Central memory CD4-positive, alpha-beta T cell (primary cell): ENCODE measurements at regions not wholly inside any gene's neighbourhood (a gene's known extent, or its start where the extent isn't known, plus 50 kb on each side); places are given as distances from the start of the nearest gene placed in this dataset.
"Not testable (repeated sequence)": the region's sequence is repeated elsewhere in the genome, so short reads cannot be mapped to it uniquely, and the experiment has no call there.

Source experiments
- DNase-seq: peaks from one replicate; pipeline ENCODE4 v3.0.0; 2022

DNA sequence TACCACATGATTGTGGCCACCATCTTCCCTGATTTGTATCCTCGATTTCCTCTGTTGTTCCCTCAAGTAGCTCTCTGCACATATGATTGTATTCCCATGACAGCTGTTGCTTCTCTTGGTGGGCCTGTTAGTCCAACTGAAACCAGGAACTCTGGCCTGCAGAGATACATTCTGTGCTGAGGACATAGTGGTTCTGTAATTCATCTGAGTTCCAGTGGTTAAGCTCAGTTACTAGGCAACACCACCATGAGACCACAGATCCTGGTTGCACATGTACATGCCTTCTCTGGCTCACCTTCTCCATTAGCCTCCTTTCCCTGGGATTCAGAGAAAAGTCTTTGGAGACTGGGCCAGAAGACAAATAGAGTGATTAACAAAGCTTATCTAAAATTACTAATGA lies 172.1 kb upstream of the SLC7A11 start:
- DNase-seq = no peak

DNA sequence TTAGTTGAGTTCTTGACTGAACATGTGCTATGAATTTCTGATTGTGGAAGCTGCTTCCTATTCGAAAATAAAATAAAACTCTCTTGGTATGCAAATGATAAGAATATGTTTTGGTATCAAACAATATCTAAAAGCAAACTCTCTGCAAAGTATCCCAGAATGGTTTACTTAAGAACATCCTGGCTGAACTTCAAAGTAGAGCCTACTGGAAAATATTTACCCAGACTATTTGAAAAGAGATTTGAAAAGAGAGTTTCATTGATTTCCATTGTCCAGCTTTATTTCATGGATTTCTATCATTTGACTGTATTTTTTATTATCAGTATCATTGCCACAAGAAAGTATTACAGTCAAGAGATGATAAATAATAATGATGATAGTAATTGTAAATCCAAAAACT lies 171.1 kb upstream of the SLC7A11 start:
- no peak for DNase-seq

DNA sequence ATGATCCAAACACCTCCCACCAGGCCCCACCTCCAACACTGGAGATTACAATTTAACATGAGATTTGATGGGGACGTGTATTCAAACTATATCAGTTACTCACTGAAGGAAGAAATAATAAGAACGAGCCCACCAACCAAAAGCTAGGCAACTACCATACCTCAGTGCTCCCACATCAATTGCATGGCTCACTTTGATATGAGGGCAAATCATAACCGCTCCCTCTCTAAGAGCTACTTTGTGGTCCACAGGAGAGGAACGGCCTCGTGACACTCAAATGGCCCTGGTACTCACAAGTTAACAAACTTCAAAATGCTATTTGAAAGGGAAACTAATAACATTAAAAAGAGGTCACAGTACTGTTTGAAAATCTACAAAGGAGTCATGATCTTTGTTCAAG lies 170.7 kb upstream of the SLC7A11 start:
- DNase-seq = no peak

DNA sequence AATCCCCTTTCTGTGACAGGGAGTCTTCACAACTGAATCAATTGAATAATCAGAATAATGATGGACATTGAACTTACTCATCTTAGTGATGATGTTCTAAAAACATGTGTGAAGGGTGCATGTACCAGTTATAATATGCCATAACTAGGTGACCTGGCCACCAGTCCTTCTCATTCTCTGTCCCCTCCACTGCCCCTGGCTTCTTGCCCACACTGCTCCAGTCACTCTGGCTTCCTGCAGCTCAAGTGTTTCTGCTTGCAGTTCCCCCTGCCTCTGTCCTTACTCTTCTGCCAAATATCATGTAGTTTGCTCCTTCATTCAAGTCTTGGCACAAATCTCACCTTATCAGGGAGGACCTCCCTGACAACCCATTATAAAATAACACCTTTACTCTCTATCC lies 168.1 kb upstream of the SLC7A11 start:
- no peak for DNase-seq

DNA sequence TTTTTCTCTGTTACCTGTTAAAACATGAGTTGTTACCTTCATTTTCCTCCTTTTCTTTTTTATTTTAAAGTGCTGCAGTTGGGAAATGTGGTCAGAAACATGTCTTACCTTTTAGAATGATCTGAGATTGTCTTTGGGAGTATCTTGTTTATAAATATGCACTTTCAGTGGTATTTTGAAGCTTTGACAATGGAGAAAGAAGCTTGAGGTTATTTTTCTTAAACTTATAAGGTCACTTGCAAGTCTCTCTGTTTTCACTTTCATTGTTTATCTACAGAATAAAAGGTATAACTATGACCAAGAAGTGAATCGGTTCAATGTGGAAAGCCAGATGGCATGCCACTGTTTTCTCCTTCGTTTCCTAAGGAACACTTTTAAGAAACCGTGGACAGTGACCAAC lies 167.5 kb upstream of the SLC7A11 start:
- no peak for DNase-seq

DNA sequence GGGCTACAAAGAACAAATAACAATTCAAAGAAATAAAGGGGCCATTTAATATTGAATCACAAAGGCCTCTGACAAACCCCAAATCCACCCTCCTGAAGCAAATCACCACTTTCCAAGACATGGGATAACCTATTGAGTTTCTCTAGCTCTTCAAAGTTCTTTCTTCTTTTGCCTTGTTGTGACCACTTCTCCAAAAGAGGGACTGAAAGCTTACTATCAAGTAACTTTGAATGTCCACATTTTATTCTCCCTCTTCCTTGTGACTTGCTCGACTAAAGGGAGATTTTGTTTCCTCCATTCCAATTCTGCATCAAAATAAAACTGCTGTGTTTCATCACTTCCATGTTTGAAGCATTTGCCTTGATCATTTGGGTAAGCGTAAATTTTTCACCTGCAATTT lies 166.6 kb upstream of the SLC7A11 start:
- no peak for DNase-seq

DNA sequence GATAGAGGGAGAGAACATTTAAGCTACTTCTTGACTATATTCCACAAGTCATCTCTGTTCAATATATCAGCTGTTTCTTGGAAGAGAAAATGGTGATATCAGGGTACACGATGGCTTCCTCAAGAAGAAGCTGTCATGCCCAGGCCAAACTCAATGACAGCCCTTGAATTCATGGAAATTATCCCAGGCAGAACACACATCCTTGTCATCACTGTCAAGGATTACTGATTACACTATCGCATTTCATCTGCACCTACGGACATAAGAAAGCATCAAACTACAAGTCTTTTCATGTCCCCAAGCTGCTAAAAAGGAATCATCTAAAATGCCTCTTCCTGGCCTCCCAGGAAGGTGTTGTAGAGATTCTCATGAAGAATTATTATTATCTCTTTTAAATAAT lies 165.2 kb upstream of the SLC7A11 start:
- no peak for DNase-seq

DNA sequence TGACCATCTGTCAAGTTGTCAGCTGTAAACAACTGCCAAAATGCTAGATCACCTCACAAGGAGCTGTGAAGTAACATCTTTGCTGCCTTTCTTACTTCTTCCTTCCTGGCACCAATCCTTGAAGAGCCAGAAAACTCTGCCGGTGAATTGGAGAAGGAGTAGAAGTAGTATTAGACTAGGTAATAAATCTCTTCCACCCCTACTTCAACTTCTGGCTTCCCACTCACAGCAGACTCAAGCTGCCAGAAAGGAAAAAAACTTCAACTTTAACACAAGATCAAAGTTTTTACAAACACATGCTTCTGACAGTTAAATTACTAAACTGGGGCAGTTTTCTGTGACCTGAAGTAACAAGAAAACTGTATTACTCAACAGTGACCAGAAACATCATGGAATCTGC lies 164.7 kb upstream of the SLC7A11 start:
- no peak for DNase-seq

DNA sequence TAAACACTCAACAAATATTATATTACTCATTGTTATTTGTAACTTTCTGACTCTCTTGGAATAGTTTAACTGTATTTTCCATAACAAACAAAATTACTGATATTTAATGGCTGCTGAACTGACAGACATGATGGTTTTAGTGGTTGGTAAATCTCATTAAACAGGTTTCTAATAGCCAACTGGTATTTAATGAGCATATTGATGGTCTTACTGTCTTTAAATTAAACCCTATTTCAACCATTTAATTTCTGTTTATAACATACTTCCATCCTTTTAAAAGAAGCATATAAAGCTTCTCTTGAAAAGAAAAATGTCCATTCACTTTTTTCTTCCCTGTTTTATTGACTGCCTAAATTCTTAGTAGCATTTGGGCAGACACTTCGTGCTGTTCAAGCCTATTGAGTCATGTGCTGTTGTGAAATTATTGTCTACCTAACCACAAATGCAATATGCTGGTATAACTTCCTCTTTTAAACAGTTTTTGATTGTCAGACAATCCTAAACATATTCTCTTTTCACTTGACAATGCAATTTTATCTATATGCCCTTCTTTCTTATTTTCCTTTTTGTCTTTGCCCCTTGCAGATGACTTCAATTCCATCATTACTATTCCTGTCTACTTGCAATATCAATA lies 163.9 kb upstream of the SLC7A11 start:
- no peak for DNase-seq

DNA sequence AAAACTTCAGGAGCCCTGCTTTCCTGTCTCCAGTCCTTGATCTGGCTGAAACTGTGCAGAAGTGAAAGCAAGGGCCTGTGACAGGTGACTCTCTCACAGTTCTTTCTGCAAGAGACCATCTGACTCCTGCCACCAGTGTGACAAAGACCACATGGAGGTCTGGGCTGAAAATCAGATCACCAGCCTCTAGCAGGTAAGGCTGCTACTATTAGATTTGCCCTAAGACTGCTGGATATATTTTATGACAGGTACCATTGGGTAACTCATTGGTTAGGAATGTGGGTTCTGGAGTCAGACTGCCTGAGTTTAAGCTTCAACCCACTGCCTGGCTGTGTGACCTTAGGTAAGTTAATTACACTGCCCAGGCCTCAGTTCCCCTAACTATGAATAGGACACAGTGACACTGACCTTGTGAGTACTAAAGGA lies 163.3 kb upstream of the SLC7A11 start:
- DNase-seq = no peak

DNA sequence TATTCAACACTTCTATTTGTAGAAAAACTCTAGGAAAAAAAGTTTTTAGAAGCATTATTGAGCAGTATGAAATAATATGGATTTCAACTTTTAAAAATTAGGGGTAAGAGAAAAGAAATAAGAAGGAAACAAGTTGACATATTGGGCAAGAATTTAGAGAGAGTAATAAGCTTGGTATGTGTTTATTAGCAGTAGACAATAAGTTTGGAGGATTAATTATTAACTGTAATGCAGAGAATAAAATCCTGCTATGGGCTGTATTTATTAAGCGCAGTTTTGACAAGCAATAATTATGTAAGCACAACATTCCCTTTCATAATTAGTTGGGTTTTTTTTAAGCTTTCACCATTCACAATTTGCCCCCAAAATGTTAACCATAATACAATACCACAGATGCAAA lies 162.7 kb upstream of the SLC7A11 start:
- DNase-seq = no peak

DNA sequence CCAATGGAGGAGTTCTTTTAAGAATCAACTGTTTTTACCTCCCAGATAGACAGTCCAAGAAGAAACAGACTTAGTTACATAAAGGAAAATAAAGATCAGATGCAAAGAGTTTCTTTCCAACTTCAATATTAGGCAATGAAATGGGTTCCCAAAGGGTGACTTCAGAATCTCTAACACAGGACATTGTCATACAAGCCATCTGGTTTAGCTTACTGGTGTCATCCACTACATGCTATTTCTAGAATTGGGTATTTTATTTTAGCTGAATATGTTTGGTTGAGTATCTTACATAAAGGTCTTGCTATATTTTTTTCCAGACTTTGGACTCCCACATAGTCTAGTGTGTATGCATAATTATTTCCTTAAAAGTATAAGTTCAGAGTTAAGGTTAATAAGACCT lies 162.1 kb upstream of the SLC7A11 start:
- no peak for DNase-seq

DNA sequence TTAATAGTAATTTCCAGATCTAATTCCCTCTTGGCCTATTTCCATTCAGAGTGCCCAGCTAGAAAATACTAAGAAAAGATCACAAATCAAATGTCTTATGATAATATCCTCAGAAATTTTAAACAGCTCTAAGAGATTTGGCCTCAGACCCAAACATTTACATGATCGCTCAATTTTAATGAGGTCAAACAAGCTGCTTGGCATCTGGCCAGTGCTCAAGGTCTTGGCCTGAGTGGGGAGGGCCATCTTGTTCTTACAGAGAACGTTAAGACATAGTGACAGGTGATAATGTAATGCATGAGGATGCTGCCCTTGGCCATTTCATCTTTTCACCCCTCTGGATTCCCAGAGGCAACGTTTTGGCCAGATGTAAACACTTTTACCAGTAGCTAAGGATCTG lies 159.2 kb upstream of the SLC7A11 start:
- no peak for DNase-seq

DNA sequence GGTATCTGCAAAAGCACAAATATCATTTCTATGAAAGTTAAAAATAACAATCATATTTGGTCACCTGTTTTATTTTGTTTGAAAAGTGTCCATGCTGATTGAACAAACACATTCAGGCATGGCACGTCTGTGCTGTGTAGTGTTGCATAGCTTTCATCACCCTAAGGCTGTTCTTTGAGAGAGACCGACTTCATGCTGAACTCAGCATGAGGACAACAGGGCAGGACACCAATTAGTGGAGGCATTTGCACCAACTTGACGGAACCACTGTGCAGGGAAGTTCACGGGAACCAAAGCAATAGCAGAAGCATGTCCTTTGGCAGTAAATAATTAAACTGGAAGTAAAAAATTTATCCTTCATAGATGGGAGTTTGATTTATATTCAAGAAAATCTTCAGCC lies 158.4 kb upstream of the SLC7A11 start:
- DNase-seq = no peak

DNA sequence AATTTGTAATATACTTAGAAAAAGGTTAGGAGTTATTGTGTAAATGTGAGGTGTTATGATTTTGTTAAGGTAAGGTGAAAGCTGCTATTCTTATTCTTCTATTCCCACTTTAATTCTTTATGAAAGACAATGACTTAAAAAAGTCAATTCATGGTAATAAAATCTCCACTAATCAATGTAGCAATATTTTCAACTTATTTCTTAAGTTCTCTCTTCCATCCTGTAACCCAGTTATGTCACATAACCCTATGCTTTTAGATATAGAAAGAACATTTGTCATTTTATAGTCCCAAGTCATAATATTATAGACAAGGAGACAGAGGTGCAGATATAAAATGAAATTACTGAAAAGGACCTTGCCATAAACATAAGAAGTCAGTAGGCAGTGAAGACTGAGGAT lies 157.9 kb upstream of the SLC7A11 start:
- no peak for DNase-seq

DNA sequence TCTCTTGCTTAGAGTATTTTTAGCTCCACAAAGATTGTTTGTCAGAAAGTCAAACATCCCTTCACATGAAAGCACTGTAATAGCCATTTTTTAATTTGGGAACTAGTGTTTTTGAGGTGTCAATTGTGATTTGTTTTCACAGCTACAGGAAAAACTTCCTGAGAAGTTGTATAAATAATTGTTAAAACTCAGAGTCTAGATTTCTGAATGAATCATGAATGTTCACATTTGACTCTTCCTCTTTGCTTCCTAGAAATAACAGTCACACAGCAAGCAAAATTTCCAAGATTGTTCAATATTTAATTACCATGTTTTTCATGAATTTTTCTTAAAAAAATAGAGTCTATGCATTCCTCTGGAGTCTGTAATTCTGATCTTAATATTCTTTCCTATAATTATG lies 156.9 kb upstream of the SLC7A11 start:
- no peak for DNase-seq

DNA sequence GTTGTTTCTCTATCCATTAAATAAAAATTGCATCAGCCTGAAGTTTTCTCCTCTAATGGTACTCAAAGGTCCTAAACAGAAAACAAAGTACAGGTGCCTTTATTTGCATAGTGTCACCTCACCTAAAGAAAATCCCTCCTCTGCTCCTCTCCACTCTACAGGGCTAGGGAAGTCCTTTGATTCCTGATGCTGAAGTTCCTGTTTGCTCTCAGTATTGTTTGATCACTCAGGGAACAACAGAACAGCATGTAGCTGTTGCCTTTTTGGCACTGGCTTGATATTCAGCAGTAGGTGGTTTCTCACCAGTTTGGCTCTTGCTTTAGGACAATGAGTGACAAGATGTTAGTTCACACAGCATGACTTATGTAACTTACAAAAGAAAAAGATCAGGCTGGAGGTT lies 156.2 kb upstream of the SLC7A11 start:
- DNase-seq = no peak

DNA sequence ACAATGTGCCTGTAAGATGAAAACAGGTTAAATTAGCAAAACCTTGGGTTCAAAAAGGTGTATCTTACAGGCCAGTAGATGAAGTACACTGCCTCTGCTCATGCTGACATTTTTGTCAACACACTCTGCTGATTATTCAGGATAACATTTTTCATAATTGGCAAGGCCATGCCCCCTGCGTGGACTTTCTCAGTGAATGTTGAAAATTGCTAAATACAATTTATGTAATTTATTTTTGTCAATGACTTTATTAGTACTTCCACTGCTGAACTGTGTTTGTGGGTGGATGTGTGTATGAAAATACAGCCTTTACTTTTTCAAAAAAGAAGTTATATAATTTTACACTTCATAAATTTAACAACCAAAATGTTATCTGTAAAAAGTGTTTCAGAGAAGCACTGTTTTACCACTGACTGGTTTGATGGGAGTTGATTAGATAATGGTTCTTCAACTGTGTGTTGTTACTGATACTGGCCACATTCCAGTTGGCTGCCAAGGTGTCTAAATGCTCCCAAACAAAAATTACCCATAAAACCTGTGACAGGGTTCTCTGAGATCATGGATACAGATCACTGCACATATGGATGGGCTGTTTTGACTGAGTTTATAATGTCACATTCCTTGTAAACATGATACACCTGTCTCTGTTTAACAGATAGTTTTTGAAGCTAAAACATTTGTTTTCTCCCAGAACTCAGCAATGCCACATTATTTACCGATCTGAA lies 151.9 kb upstream of the SLC7A11 start:
- DNase-seq = no peak

DNA sequence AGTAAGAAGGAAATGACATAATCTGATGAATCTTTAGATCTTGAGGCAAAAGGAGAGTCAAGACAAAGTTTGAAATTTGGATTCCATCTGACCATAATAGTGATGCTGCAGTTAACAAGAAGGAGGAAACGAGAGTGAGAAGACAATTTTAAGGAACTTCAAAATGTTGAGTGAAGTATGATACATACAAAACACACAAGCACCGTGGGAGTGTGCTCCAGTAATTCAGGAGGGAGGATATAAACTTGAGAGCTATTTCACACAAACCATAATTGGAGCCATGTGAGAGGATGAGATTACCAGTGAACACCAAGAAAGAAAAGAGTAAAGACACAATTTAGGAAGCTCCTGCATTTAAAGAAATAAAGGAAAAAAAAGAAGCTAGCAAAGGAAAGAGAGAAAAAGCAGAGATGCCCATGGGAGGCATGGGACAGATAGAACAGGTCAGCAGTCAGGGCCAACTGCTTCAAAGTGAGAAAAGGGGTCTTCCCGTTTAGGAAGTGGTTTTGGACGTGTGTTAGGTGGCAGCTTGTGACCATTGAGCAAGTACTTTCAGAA lies 150.7 kb upstream of the SLC7A11 start:
- no peak for DNase-seq

DNA sequence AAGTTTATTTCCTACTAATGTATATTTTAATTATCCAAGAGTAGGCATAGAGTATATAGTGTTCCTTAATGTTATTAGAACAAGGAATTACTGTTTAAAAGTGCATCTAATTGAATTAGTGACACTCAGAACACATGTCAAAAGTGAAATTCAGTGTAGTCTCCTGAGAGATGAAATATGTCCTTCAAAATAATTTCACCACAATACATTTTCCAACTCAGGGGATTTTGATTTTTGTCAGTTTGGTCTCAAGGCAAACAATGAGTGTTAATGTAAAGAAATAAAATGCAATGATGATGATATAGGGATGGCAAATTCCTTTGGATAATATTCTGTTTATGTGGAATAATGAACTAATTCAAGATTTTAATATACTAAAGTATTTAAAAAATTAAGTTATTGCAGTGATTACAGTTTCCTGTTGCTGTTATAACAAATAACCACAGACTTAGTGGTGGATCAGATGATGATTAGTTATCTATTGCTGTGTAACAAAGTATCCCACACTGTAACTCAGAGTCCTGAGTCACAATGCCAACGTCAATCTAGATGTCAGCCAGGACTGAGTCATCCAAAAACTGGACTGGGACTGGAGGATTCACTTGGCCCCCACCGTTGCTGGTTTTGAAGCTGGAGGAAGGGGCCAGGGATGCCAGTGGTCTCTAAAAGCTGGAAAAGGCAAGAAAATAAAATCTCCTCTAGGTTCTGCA lies 148.0 kb upstream of the SLC7A11 start:
- no peak for DNase-seq

DNA sequence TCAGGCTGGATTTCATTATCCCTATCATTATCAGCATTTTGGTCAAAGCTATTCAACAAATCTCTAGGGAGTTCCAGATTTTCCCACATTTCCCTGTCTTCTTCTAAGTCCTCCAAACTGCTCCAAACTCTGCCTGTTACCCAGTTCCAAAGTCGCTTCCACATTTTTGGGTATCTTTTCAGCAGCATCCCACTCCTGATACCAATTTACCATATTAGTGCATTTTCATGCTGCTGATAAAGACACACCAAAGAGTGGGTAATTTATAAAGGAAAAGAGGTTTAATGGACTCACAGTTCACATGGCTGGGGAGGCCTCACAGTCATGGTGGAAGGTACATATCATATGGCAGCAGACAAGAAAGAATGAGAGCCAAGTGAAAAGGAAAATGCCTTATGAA lies 132.8 kb upstream of the SLC7A11 start:
- no peak for DNase-seq

DNA sequence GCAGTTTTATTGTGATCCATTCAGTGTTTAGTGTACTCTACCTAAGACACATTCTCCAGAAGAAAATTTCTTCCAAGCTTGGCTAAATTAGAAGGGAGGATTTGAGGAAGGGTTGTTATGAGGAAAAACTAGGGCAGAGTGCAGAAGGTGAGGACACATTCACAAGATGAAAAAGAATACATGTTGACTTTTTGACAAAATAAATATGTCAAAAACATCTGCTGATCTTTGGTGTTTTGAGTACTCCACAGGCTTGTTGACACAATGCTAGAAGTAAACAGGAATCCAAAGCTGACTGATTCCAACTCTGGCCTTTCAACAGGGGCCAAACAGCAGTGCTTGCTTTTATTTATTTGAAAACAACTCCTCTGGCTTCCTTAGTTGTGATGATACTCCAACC lies 125.8 kb upstream of the SLC7A11 start:
- DNase-seq = no peak

DNA sequence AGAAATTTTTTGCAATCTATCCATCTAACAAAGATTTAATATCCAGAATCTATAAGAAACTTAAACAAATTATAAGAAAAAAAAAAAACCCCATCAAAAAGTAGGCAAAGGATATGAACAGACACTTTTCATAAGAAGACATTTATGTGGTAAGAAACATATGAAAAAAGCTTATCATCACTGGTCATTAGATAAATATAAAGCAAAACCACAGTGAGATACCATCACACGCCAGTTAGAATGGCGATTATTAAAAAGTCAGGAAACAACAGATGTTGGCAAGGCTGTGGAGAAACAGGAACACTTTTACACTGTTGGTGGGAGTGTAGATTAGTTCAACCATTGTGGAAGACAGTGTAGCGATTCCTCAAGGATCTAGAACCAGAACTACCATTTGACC lies 110.3 kb upstream of the SLC7A11 start:
- DNase-seq = not testable (repeated sequence)

DNA sequence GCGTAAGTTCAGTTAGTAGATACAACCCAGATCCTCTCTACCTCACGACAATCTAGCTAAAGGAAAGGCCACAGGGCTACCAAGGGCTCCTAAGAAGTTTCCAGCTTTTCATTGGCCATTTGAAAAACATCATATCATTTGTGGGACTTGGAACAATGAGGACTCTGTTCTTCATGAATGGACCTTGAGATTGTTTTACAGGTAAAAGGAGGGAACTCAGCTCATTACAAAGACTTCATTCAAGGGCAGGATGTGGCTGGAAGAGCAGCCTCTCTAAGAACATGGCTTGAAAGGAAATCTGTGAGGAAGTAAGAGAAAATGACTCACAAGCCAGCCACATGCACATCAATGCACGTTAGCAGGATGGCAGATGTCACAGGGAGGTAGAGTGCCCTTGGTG lies 105.9 kb upstream of the SLC7A11 start:
- no peak for DNase-seq
